Osteoblast (primary cell): ENCODE measurements at regions not wholly inside any gene's neighbourhood (a gene's known extent, or its start where the extent isn't known, plus 50 kb on each side); places are given as distances from the start of the nearest gene placed in this dataset.

ENCODE experiments used
- DNase-seq: peaks from one replicate; pipeline ENCODE4 v3.0.0; 2011; ENCODE audit warnings: low spot score, mixed read lengths; ENCODE audit not compliant: insufficient read length; ENCODE audit errors: missing footprints
- H2AFZ ChIP-seq: 2 replicates; pipeline ENCODE4 v1.6.0; 2011; ENCODE audit warnings: mild to moderate bottlenecking, low read length
- H3K27ac ChIP-seq: 2 replicates; pipeline ENCODE4 v1.5.1; 2011; ENCODE audit warnings: mild to moderate bottlenecking, low read depth, low read length, moderate library complexity
- H3K27me3 ChIP-seq: 2 replicates; pipeline ENCODE4 v1.6.0; 2012; ENCODE audit warnings: mild to moderate bottlenecking, control low read depth, inconsistent platforms, low read length, moderate library complexity; ENCODE audit not compliant: insufficient read depth
- H3K36me3 ChIP-seq: 2 replicates; pipeline ENCODE4 v1.5.1; 2011; ENCODE audit warnings: mild to moderate bottlenecking, low read length, control low read depth, moderate library complexity; ENCODE audit not compliant: insufficient read depth
- H3K4me1 ChIP-seq: 2 replicates; pipeline ENCODE4 v1.5.1; 2011; ENCODE audit warnings: mild to moderate bottlenecking, low read length, control low read depth, moderate library complexity; ENCODE audit not compliant: insufficient read depth
- H3K4me2 ChIP-seq: 2 replicates; pipeline ENCODE4 v1.6.0; 2011; ENCODE audit warnings: mild to moderate bottlenecking, low read length; ENCODE audit not compliant: insufficient read depth
- H3K4me3 ChIP-seq: fragments of 200-600 bp; sonication (generic); 3 replicates; pipeline ENCODE4 v1.5.1; 2012; ENCODE audit warnings: mild to moderate bottlenecking, low read length, inconsistent platforms; ENCODE audit not compliant: insufficient read depth
- H3K79me2 ChIP-seq: 2 replicates; pipeline ENCODE4 v1.6.0; 2012; ENCODE audit warnings: mild to moderate bottlenecking, low read length, control low read depth, inconsistent platforms; ENCODE audit not compliant: insufficient read depth
- H3K9me3 ChIP-seq: 2 replicates; pipeline ENCODE4 v1.5.1; 2011; ENCODE audit warnings: low read depth, low read length, control low read depth
- H4K20me1 ChIP-seq: 2 replicates; pipeline ENCODE4 v1.6.0; 2012; ENCODE audit warnings: mild to moderate bottlenecking, low read length, control low read depth; ENCODE audit not compliant: insufficient read depth
- TF ChIP-seq, protein P1 (sequence below): IDR thresholded peaks from 2 replicates; pipeline ENCODE4 v1.5.1; 2011; ENCODE audit warnings: mild to moderate bottlenecking, low read depth, low read length, moderate library complexity; ENCODE audit errors: extremely low read depth

DNA sequence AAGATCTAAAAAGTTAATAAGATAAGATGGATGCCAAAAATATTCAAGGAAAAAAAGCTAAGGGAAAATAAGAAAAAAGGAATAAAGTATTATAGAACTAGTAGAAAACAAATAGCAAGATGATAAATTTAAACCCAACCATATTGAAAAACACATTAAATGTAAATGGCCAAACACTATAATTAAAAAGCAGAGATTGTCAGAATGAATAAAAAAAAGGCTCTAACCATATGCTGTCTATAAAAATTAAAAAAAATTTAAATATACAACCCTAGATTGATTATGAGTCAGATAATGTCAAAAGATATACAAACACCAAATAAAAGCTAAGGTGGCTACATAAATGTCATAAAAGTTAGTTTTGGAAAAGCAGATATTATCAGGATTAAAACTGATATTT is 617.5 kb upstream of the SGCG start:
- Histone ChIP-seq H3K27me3 (no peaks in the 10 kb centered on the region), H2AFZ (no peak overlapping the region), H3K4me2 (no peak overlapping the region), H3K9me3 (no peaks in the 10 kb centered on the region), H3K4me1 (no peaks in the 10 kb centered on the region), H3K4me3 (no peak overlapping the region), H4K20me1 (no peaks in the 10 kb centered on the region), H3K36me3 (no peaks in the 10 kb centered on the region), H3K79me2 (no peaks in the 10 kb centered on the region), H3K27ac (no peak overlapping the region)
- TF ChIP-seq, protein P1, sequence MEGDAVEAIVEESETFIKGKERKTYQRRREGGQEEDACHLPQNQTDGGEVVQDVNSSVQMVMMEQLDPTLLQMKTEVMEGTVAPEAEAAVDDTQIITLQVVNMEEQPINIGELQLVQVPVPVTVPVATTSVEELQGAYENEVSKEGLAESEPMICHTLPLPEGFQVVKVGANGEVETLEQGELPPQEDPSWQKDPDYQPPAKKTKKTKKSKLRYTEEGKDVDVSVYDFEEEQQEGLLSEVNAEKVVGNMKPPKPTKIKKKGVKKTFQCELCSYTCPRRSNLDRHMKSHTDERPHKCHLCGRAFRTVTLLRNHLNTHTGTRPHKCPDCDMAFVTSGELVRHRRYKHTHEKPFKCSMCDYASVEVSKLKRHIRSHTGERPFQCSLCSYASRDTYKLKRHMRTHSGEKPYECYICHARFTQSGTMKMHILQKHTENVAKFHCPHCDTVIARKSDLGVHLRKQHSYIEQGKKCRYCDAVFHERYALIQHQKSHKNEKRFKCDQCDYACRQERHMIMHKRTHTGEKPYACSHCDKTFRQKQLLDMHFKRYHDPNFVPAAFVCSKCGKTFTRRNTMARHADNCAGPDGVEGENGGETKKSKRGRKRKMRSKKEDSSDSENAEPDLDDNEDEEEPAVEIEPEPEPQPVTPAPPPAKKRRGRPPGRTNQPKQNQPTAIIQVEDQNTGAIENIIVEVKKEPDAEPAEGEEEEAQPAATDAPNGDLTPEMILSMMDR = no peak
- no peak for DNase-seq

DNA sequence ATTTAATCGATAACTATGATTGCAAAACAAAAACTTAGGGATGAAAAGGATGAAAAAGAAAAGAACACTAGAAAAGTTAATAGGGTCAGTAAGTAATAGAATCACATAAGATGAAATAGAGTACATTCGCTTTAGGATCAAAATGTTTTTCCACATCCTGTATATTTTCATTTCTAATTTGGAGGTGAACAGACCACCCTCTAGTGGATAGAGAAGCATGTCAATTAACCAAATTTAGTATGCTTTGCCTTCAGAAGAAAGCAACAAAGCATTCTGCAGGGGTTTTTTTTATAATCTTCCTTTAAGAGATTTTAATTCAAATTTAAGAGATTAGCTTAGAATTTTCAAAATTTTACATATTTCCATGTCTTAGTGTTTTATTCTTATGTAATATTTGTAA is 611.0 kb upstream of the SGCG start:
- DNase-seq = no peak

GRCh38 chr13:22589880-22590279 is 590.9 kb upstream of the SGCG start:
- no peaks in the 10 kb centered on the region for H4K20me1 ChIP-seq
- TF ChIP-seq, protein P1 = no peak

More for the DNA sequence above, 611.0 kb upstream of the SGCG start:
- Histone ChIP-seq H3K36me3 (no peaks in the 10 kb centered on the region), H2AFZ (no peak overlapping the region), H4K20me1 (no peaks in the 10 kb centered on the region), H3K27me3 (no peaks in the 10 kb centered on the region), H3K4me2 (no peak overlapping the region), H3K9me3 (no peaks in the 10 kb centered on the region), H3K27ac (no peak overlapping the region), H3K4me3 (no peak overlapping the region), H3K79me2 (no peaks in the 10 kb centered on the region), H3K4me1 (no peaks in the 10 kb centered on the region)
- TF ChIP-seq, protein P1 = no peak

DNA sequence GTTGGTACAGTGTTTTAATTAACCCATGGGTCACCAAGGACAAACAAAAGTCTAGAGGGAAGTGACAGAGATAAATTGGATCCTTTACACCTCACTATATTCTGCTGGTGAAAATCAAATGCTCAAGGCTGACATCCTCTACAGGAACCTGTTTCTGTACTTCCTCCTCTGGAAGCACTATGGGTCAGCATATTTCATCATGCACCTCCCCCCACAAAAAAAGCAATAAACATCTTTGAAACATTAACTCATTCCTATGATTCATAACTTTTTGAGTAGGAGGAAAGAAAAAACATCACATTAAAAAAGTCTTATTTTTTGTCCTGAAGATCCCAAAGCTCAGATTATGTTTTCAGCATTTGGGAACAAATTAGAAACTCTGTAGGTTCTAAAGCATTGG is 588.3 kb upstream of the SGCG start:
- H3K36me3 ChIP-seq = no peaks in the 10 kb centered on the region
- peaks cover 3% of the 10 kb centered on the region for H3K9me3 ChIP-seq
- H2AFZ ChIP-seq = no peak overlapping the region
- no peak overlapping the region for H3K4me2 ChIP-seq
- no peaks in the 10 kb centered on the region for H3K79me2 ChIP-seq
- DNase-seq = no peak
- H3K4me3 ChIP-seq = no peak overlapping the region
- no peaks in the 10 kb centered on the region for H4K20me1 ChIP-seq
- TF ChIP-seq, protein P1 = no peak
- H3K27ac ChIP-seq = no peak overlapping the region
- no peaks in the 10 kb centered on the region for H3K27me3 ChIP-seq
- H3K4me1 ChIP-seq = no peaks in the 10 kb centered on the region

More at GRCh38 chr13:22589880-22590279, 590.9 kb upstream of the SGCG start:
- Histone ChIP-seq H3K4me2 (no peak overlapping the region), H3K79me2 (no peaks in the 10 kb centered on the region), H3K27me3 (no peaks in the 10 kb centered on the region), H3K36me3 (no peaks in the 10 kb centered on the region), H3K4me3 (no peak overlapping the region), H3K9me3 (peaks cover 3% of the 10 kb centered on the region), H3K4me1 (no peaks in the 10 kb centered on the region), H2AFZ (no peak overlapping the region), H3K27ac (no peak overlapping the region)
- DNase-seq = no peak
